ENCODE measurements at regions not wholly inside any gene's neighbourhood (a gene's known extent, or its start where the extent isn't known, plus 50 kb on each side); places are given as distances from the start of the nearest gene placed in this dataset.

GRCh38 chr15:67972377-67972776 is 81.7 kb upstream of the PIAS1 start:
- no TSS peak for BruUV-seq (replicated peaks)
- Histone ChIP-seq H3K36me3 (ENCODE audit: control insufficient read depth in 2 of 2, extremely low read depth in 1 of 2, insufficient read depth in 2 of 2, low read length in 2 of 2) (no peaks in the 10 kb centered on the region), H3K9me1 (replicated peaks; ENCODE audit: control insufficient read depth, extremely low read depth, insufficient read depth, low read length) (no peaks in the 10 kb centered on the region), H3K27me3 (ENCODE audit: control insufficient read depth in 2 of 2, insufficient read depth in 2 of 2, low read length in 2 of 2) (peaks cover 10 to 12% of the 10 kb centered on the region in 2 experiments), H3K4me2 (ENCODE audit: insufficient read depth, low read length) (no peak overlapping the region), H3K9me3 (replicated peaks; ENCODE audit: control insufficient read depth, insufficient read depth, low read length) (no peaks in the 10 kb centered on the region), H3K9ac (replicated peaks; ENCODE audit: extremely low read depth, insufficient read depth, low read length) (no peak overlapping the region), H3K4me1 (ENCODE audit: control insufficient read depth, extremely low read depth, insufficient read depth, low read length) (peaks cover 4% of the 10 kb centered on the region), H3K27ac (ENCODE audit: insufficient read depth, low read depth, low read length) (no peak overlapping the region), H3K79me2 (ENCODE audit: control insufficient read depth, insufficient read depth, low read length) (no peaks in the 10 kb centered on the region), H2AFZ (ENCODE audit: low read depth, low read length) (no peak overlapping the region), H3K4me3 (replicated peaks in 1 of 3; ENCODE audit: insufficient read depth in 1 of 3, low read depth in 1 of 3, low read length in 3 of 3) (no peak overlapping the region), H4K20me1 (replicated peaks; ENCODE audit: control insufficient read depth, extremely low read depth, insufficient read depth, low read length) (no peaks in the 10 kb centered on the region)
- TF ChIP-seq EZH2 (IDR thresholded peaks at IDR 0.05; ENCODE audit: borderline replicate concordance, low read depth, low read length, severe bottlenecking): no peak
- FAIRE-seq (no peak), DNase-seq (ENCODE audit: low read depth, low spot score) (no peak)
- intact Hi-C loops (cut with micrococcal nuclease) (no loop called here), dilution Hi-C loops (cut with MboI; ENCODE audit: extremely low pct_ligation_motif_present, low sequenced_read_pairs) (no loop called here)
- POLR2A ChIA-PET: no interaction called here
- CTCF ChIA-PET: interaction anchor here (0.7 kb wide), 1 partner anchor 9 kb away, joined by 3 read pairs; no protein-coding TSS in a partner anchor

- H3K9me3 ChIP-seq (replicated peaks; ENCODE audit: control insufficient read depth, insufficient read depth, low read length): no peaks in the 10 kb centered on the region
- no TSS peak for BruUV-seq (replicated peaks)
- no peak overlapping the region for H3K9ac ChIP-seq (replicated peaks; ENCODE audit: extremely low read depth, insufficient read depth, low read length)
- intact Hi-C loops (cut with micrococcal nuclease): no loop called here
- H3K27ac ChIP-seq (ENCODE audit: insufficient read depth, low read depth, low read length): no peak overlapping the region
- H3K9me1 ChIP-seq (replicated peaks; ENCODE audit: control insufficient read depth, extremely low read depth, insufficient read depth, low read length): no peaks in the 10 kb centered on the region
- DNase-seq (ENCODE audit: low read depth, low spot score): no peak
- FAIRE-seq: no peak
- no peaks in the 10 kb centered on the region for H4K20me1 ChIP-seq (replicated peaks; ENCODE audit: control insufficient read depth, extremely low read depth, insufficient read depth, low read length)
- H3K4me2 ChIP-seq (ENCODE audit: insufficient read depth, low read length): no peak overlapping the region
- no peaks in the 10 kb centered on the region for H3K4me1 ChIP-seq (ENCODE audit: control insufficient read depth, extremely low read depth, insufficient read depth, low read length)
- ChIA-PET POLR2A (no interaction called here), CTCF (no interaction called here)
- TF ChIP-seq GATA2 (IDR thresholded peaks at IDR 0.05; ENCODE audit: insufficient read depth, insufficient read length, low read depth, low read length) (no peak), MYC (IDR thresholded peaks at IDR 0.05; ENCODE audit: low read depth, low read length) (no peak), POLR2AphosphoS5 (IDR thresholded peaks at IDR 0.05; ENCODE audit: insufficient read depth, low read depth, low read length) (no peak), POLR2A (IDR thresholded peaks at IDR 0.05; ENCODE audit: low read depth, low read length) (no peak), CTCF (IDR thresholded peaks at IDR 0.05; ENCODE audit: extremely low read depth in 1 of 2, insufficient read depth in 1 of 2, low read depth in 1 of 2, low read length in 2 of 2) (no peak), EZH2 (IDR thresholded peaks at IDR 0.05; ENCODE audit: borderline replicate concordance, low read depth, low read length, severe bottlenecking) (no peak), FOS (IDR thresholded peaks at IDR 0.05; ENCODE audit: borderline replicate concordance, insufficient read depth, low read length) (no peak), JUN (IDR thresholded peaks at IDR 0.05; ENCODE audit: borderline replicate concordance, insufficient read depth, insufficient read length, low read depth) (no peak)
- TF ChIP-seq, protein P1, sequence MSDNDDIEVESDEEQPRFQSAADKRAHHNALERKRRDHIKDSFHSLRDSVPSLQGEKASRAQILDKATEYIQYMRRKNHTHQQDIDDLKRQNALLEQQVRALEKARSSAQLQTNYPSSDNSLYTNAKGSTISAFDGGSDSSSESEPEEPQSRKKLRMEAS (IDR thresholded peaks at IDR 0.05; ENCODE audit: insufficient read depth, insufficient read length): no peak
- H3K4me3 ChIP-seq (replicated peaks in 1 of 3; ENCODE audit: insufficient read depth in 1 of 3, low read depth in 1 of 3, low read length in 3 of 3): no peak overlapping the region
- no peaks in the 10 kb centered on the region for H3K36me3 ChIP-seq (ENCODE audit: control insufficient read depth in 2 of 2, extremely low read depth in 1 of 2, insufficient read depth in 2 of 2, low read length in 2 of 2)
- dilution Hi-C loops (cut with MboI; ENCODE audit: extremely low pct_ligation_motif_present, low sequenced_read_pairs): no loop called here
- no peak overlapping the region for H2AFZ ChIP-seq (ENCODE audit: low read depth, low read length)
- no peaks in the 10 kb centered on the region for H3K79me2 ChIP-seq (ENCODE audit: control insufficient read depth, insufficient read depth, low read length)
- peaks cover 3 to 7% of the 10 kb centered on the region in 2 experiments for H3K27me3 ChIP-seq (ENCODE audit: control insufficient read depth in 2 of 2, insufficient read depth in 2 of 2, low read length in 2 of 2)
Measured at GRCh38 chr15:67973846-67974245, 80.3 kb upstream of the PIAS1 start.
